KMS-11 (cell line): ENCODE measurements at regions not wholly inside any gene's neighbourhood (a gene's known extent, or its start where the extent isn't known, plus 50 kb on each side); places are given as distances from the start of the nearest gene placed in this dataset.

Experiments
- H2AFZ ChIP-seq: fragments of 200-600 bp; sonication (generic); 2 replicates; pipeline ENCODE4 v1.6.1; 2016; ENCODE audit warnings: antibody characterized with exemption, mixed run types, low read depth
- H3K27ac ChIP-seq: fragments of 200-600 bp; sonication (generic); 2 replicates; pipeline ENCODE4 v1.6.1; 2016; ENCODE audit warnings: mild to moderate bottlenecking, mixed run types
- H3K27me3 ChIP-seq: fragments of 200-600 bp; sonication (generic); 2 replicates; pipeline ENCODE4 v1.6.1; 2017; ENCODE audit warnings: mild to moderate bottlenecking, low read depth, mixed run types, moderate library complexity; ENCODE audit not compliant: insufficient read depth
- H3K36me3 ChIP-seq: fragments of 200-600 bp; sonication (generic); 2 replicates; pipeline ENCODE4 v1.6.1; 2017; ENCODE audit warnings: mild to moderate bottlenecking, mixed run types; ENCODE audit not compliant: insufficient read depth
- H3K4me1 ChIP-seq: fragments of 200-600 bp; sonication (generic); 2 replicates; pipeline ENCODE4 v1.6.1; 2016; ENCODE audit warnings: mild to moderate bottlenecking, low read depth, mixed run types; ENCODE audit not compliant: poor library complexity, severe bottlenecking
- H3K4me2 ChIP-seq: fragments of 200-600 bp; sonication (generic); 2 replicates; pipeline ENCODE4 v1.7.0; 2016; ENCODE audit warnings: mild to moderate bottlenecking, mixed run types
- H3K4me3 ChIP-seq: fragments of 200-600 bp; sonication (generic); IDR thresholded peaks from 2 replicates; pipeline ENCODE4 v1.6.1; 2017; ENCODE audit warnings: low read depth, low read length, mixed read lengths; ENCODE audit not compliant: insufficient read depth
- H3K79me2 ChIP-seq: fragments of 200-600 bp; sonication (generic); 2 replicates; pipeline ENCODE4 v1.6.1; 2016; ENCODE audit warnings: low read depth, mixed run types; ENCODE audit not compliant: insufficient read depth
- H3K9ac ChIP-seq: fragments of 200-600 bp; sonication (generic); 2 replicates; pipeline ENCODE4 v1.6.1; 2016; ENCODE audit warnings: mild to moderate bottlenecking, mixed run types
- H4K20me1 ChIP-seq: fragments of 200-600 bp; sonication (generic); 2 replicates; pipeline ENCODE4 v1.6.1; 2016; ENCODE audit warnings: mild to moderate bottlenecking, mixed run types; ENCODE audit not compliant: insufficient read depth
- TF ChIP-seq, protein P1 (sequence below): fragments of 200-600 bp; sonication (generic); conservative IDR thresholded peaks from 2 replicates; pipeline ENCODE4 v1.6.1; 2017; ENCODE audit warnings: low read depth, mild to moderate bottlenecking, antibody characterized with exemption, low read length, moderate library complexity, mixed read lengths

DNA sequence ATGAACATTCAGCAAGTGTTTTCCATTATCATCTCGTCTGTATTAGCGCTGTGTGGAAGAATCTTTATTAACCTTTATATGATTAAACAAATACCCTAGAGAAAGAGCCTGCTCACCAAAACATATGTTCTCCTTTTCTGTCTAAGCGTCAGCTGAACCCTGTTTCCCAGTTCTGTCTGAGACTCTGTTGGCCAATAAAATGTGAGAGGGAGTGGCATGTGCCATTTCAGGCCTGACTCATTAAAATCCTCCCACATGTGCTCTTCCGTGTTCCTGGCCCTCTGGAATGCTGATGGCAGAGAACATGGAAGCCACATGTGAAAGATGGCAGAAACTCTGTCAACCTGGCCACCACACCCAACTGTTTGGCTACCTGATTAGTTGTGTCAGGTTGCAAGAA, 181.9 kb upstream of the EDNRB start:
- no peaks in the 10 kb centered on the region for H3K79me2 ChIP-seq
- no peak overlapping the region for H3K27ac ChIP-seq
- H3K9ac ChIP-seq, result no peak overlapping the region
- H2AFZ ChIP-seq, result no peak overlapping the region
- H3K4me1 ChIP-seq, result peaks cover 14% of the 10 kb centered on the region
- no peaks in the 10 kb centered on the region for H3K27me3 ChIP-seq
- no peak overlapping the region for H3K4me2 ChIP-seq
- no peak overlapping the region for H3K4me3 ChIP-seq
- no peaks in the 10 kb centered on the region for H3K36me3 ChIP-seq
- TF ChIP-seq, protein P1, sequence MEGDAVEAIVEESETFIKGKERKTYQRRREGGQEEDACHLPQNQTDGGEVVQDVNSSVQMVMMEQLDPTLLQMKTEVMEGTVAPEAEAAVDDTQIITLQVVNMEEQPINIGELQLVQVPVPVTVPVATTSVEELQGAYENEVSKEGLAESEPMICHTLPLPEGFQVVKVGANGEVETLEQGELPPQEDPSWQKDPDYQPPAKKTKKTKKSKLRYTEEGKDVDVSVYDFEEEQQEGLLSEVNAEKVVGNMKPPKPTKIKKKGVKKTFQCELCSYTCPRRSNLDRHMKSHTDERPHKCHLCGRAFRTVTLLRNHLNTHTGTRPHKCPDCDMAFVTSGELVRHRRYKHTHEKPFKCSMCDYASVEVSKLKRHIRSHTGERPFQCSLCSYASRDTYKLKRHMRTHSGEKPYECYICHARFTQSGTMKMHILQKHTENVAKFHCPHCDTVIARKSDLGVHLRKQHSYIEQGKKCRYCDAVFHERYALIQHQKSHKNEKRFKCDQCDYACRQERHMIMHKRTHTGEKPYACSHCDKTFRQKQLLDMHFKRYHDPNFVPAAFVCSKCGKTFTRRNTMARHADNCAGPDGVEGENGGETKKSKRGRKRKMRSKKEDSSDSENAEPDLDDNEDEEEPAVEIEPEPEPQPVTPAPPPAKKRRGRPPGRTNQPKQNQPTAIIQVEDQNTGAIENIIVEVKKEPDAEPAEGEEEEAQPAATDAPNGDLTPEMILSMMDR, result no peak
- H4K20me1 ChIP-seq, result no peaks in the 10 kb centered on the region

- H4K20me1 ChIP-seq, result no peaks in the 10 kb centered on the region
- H3K79me2 ChIP-seq, result no peaks in the 10 kb centered on the region
- no peaks in the 10 kb centered on the region for H3K27me3 ChIP-seq
- H3K27ac ChIP-seq, result no peak overlapping the region
- H3K4me2 ChIP-seq, result no peak overlapping the region
- TF ChIP-seq, protein P1, result no peak
- H3K9ac ChIP-seq, result no peak overlapping the region
- H3K36me3 ChIP-seq, result no peaks in the 10 kb centered on the region
- H3K4me1 ChIP-seq, result peaks cover 13% of the 10 kb centered on the region
- no peak overlapping the region for H2AFZ ChIP-seq
- no peak overlapping the region for H3K4me3 ChIP-seq
Measured at GRCh38 chr13:78098249-78098648, 179.6 kb upstream of the EDNRB start.

- H3K4me1 ChIP-seq, result no peaks in the 10 kb centered on the region
- no peaks in the 10 kb centered on the region for H4K20me1 ChIP-seq
- H3K27me3 ChIP-seq, result no peaks in the 10 kb centered on the region
- no peaks in the 10 kb centered on the region for H3K36me3 ChIP-seq
- no peaks in the 10 kb centered on the region for H3K79me2 ChIP-seq
- no peak overlapping the region for H3K9ac ChIP-seq
- H3K4me3 ChIP-seq, result no peak overlapping the region
- H2AFZ ChIP-seq, result no peak overlapping the region
- no peak overlapping the region for H3K27ac ChIP-seq
- TF ChIP-seq, protein P1, result no peak
- H3K4me2 ChIP-seq, result no peak overlapping the region
Measured at GRCh38 chr13:78096221-78096620, 177.6 kb upstream of the EDNRB start.

DNA sequence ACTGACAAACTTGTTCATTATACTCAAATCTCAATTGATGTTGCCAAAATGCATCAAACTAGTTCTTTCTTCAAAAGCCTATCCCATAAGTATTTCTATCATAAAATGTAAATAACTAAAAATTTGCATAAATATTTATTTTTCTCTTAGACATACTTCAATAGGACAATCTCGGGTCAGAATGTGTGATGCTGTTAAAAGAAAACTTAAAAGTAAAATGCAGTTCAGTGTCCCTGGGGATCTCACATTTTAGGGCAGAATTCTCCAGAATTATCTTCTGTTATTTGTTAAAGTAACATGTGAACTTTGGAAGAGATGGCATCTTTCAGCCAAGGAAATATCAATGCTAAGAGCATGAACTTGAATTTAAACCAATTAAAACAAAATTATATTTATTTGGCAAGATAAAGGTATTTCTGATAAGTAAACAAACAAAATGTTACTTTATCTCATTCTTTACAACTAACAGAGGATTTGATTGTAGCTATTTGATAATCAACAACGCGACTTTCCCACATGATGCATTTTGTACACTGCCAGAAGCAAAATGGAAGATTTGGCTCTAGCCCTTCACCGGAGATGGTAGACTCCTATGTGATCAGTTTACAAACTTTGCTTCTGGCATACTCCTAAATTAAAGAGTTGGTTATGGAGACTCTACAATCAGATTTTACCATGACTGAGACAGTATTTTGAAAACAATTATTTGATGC, 169.5 kb upstream of the EDNRB start:
- no peak overlapping the region for H2AFZ ChIP-seq
- no peak overlapping the region for H3K27ac ChIP-seq
- H3K4me1 ChIP-seq, result no peaks in the 10 kb centered on the region
- H3K79me2 ChIP-seq, result no peaks in the 10 kb centered on the region
- H3K4me2 ChIP-seq, result no peak overlapping the region
- H3K9ac ChIP-seq, result no peak overlapping the region
- TF ChIP-seq, protein P1, result no peak
- no peak overlapping the region for H3K4me3 ChIP-seq
- no peaks in the 10 kb centered on the region for H4K20me1 ChIP-seq
- H3K27me3 ChIP-seq, result no peaks in the 10 kb centered on the region
- H3K36me3 ChIP-seq, result no peaks in the 10 kb centered on the region
